Limb (tissue), 2 donors: ENCODE measurements at regions not wholly inside any gene's neighbourhood (a gene's known extent, or its start where the extent isn't known, plus 50 kb on each side); places are given as distances from the start of the nearest gene placed in this dataset.
A peak's percentile ranks its signal among the peaks of the same experiment; 100 is the strongest.

Experiments
- DNase-seq, 2 donors: peaks; one replicate each; pipeline ENCODE4 v3.0.0-alpha.2; 2016; ENCODE audit errors: extremely low spot score in 2 of 2

- no peak for DNase-seq
Observed at GRCh38 chr6:74956559-74957428, 249.1 kb downstream of the COL12A1 start.

GRCh38 chr6:74953708-74954107, 252.1 kb downstream of the COL12A1 start:
- no peak for DNase-seq

GRCh38 chr6:74946961-74947360, 258.9 kb downstream of the COL12A1 start:
- no peak for DNase-seq

- no peak for DNase-seq
Observed at GRCh38 chr6:74942130-74942529, 263.7 kb downstream of the COL12A1 start.

- DNase-seq: peak in 1 of 2 donors; percentile 50
Observed at GRCh38 chr6:74941424-74941823, 264.4 kb downstream of the COL12A1 start.

GRCh38 chr6:74939721-74940620, 265.9 kb downstream of the COL12A1 start:
- no peak for DNase-seq

GRCh38 chr6:74939151-74939708, 266.6 kb downstream of the COL12A1 start:
- no peak for DNase-seq

GRCh38 chr6:74937936-74938335, 267.9 kb downstream of the COL12A1 start:
- DNase-seq: no peak

- no peak for DNase-seq
Observed at GRCh38 chr6:74936886-74937285, 269.0 kb downstream of the COL12A1 start.

- DNase-seq: no peak
Observed at GRCh38 chr6:74932232-74932888, 273.5 kb downstream of the COL12A1 start.

- peak in 1 of 2 donors; percentile 69 for DNase-seq
Observed at GRCh38 chr6:74931558-74931957, 274.3 kb downstream of the COL12A1 start.

GRCh38 chr6:74928203-74928602, 277.6 kb downstream of the COL12A1 start:
- no peak for DNase-seq

- DNase-seq: no peak
Observed at GRCh38 chr6:74927299-74927698, 278.6 kb downstream of the COL12A1 start.

GRCh38 chr6:74925683-74926082, 280.2 kb downstream of the COL12A1 start:
- no peak for DNase-seq

- DNase-seq: no peak
Observed at GRCh38 chr6:74914888-74915287, 291.0 kb downstream of the COL12A1 start.

GRCh38 chr6:74912234-74912633, 293.6 kb downstream of the COL12A1 start:
- DNase-seq: no peak

GRCh38 chr6:74902846-74903245, 303.0 kb downstream of the COL12A1 start:
- no peak for DNase-seq

- peak in 1 of 2 donors; percentile 61 for DNase-seq
Observed at GRCh38 chr6:74902089-74902488, 303.8 kb downstream of the COL12A1 start.

- no peak for DNase-seq
Observed at GRCh38 chr6:74901576-74901975, 304.3 kb downstream of the COL12A1 start.

GRCh38 chr6:74899416-74899815, 306.4 kb downstream of the COL12A1 start:
- DNase-seq: no peak

- no peak for DNase-seq
Observed at GRCh38 chr6:74892091-74892490, 313.8 kb downstream of the COL12A1 start.
